Activated T-helper 2 cell treated with anti-CD3 and anti-CD28 coated beads, Interferon-gamma antibody, Interleukin-2, Interleukin-4, amounts not matched to agents 10 μg/mL and 5 μg/mL and 100 μg/mL, durations not matched to agents 14 hours and 24 hours and 36 hours (primary cell): ENCODE measurements at regions not wholly inside any gene's neighbourhood (a gene's known extent, or its start where the extent isn't known, plus 50 kb on each side); places are given as distances from the start of the nearest gene placed in this dataset.

ENCODE experiments used
- DNase-seq: peaks from one replicate; pipeline ENCODE4 v3.0.0; 2021; ENCODE audit warnings: low spot score
- H3K27ac Mint-ChIP-seq: one replicate; pipeline ENCODE4 v1.8.0; 2021; ENCODE audit warnings: mixed read lengths
- H3K27me3 Mint-ChIP-seq: one replicate; pipeline ENCODE4 v1.8.0; 2021; ENCODE audit warnings: low read depth, mixed read lengths
- H3K36me3 Mint-ChIP-seq: one replicate; pipeline ENCODE4 v1.8.0; 2021; ENCODE audit warnings: low read depth, mixed read lengths
- H3K4me1 Mint-ChIP-seq: one replicate; pipeline ENCODE4 v1.8.0; 2021; ENCODE audit warnings: low read depth, mixed read lengths
- H3K4me3 Mint-ChIP-seq: one replicate; pipeline ENCODE4 v1.8.0; 2021; ENCODE audit warnings: low read depth, mild to moderate bottlenecking, moderate library complexity, mixed read lengths
- H3K9me3 Mint-ChIP-seq: one replicate; pipeline ENCODE4 v1.8.0; 2021; ENCODE audit warnings: mixed read lengths
- intact Hi-C: fragments of 100-400 bp; cut with micrococcal nuclease; formaldehyde crosslinking; loops from one replicate; pipeline ENCODE4 v1.15.1; 2023

DNA sequence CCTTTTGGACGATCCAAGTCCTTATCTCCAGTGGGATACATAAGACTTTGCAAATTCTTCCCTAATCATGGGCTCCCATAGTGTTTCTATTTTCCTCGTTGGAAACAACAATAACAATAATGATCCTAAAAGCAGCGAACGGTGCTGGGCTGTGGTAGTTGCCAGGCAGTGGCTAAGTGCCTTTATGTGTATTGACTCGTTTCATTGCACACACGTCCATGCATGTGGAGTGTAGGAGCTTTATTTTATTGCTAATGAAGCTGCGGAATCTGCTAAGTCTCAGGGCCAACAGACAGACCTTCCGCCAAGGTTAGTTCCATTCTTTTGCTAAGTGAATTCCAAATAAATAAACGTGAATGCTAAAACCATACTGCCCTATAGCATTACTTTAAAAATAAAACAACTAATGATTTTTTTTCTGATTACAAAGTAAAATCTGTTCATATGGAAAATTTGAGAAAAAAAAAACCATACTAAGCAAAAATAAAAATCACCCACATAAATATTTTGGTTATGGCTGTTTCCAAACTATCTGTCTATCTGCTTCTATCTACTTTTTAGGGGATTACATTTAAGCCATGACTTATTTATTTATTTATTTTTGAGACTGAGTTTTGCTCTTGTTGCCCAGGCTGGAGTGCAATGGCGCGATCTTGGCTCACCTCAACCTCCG is 297.9 kb downstream of the BMP7 start:
- no peaks in the 10 kb centered on the region for H3K4me1 Mint-ChIP-seq
- peaks cover 5% of the 10 kb centered on the region for H3K27me3 Mint-ChIP-seq

DNA sequence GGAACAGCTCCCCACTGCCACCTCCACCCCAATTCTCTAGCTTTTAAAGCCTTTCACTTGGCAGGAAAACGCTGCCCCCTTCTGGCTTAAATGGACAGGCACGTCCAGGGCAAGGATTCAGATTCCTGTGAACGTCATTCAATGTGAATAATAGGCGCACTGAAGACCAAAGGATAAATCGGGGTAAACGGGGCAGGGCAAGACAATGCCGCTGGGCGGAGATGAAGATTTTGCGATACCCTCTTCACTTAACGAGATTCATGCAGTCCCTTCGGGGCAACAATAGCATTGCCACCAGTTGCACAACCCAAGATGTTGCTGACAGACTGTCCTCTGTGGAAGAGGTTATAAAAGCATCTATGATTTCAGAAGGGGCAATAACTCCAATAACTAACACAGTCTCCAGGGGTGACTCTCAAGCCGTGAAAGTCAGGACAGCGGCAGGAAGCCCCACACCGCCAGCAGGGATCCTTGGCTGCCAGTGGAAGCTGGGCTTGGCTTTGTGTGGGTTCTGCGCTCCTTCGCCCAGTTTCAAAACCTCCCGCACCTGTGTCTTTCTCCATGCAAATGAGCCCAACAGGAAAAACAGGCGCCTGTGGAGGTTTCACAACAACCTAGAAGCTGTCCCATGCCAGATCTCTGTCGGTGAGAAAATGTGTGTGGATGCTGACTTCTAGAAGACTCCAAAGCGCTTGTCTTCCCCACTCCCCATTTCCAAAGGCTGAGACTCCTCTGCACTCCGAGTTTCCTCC is 291.8 kb downstream of the BMP7 start:
- Mint-ChIP-seq H3K4me1 (no peaks in the 10 kb centered on the region), H3K9me3 (no peaks in the 10 kb centered on the region), H3K4me3 (no peak overlapping the region), H3K27me3 (peaks cover 23% of the 10 kb centered on the region), H3K36me3 (no peaks in the 10 kb centered on the region), H3K27ac (no peak overlapping the region)
- intact Hi-C loops: no loop called here
- DNase-seq: no peak

More for the DNA sequence above, 297.9 kb downstream of the BMP7 start:
- intact Hi-C loops: no loop called here
- no peak for DNase-seq
- Mint-ChIP-seq H3K9me3 (no peaks in the 10 kb centered on the region), H3K27ac (no peak overlapping the region), H3K36me3 (no peaks in the 10 kb centered on the region), H3K4me3 (no peak overlapping the region)

DNA sequence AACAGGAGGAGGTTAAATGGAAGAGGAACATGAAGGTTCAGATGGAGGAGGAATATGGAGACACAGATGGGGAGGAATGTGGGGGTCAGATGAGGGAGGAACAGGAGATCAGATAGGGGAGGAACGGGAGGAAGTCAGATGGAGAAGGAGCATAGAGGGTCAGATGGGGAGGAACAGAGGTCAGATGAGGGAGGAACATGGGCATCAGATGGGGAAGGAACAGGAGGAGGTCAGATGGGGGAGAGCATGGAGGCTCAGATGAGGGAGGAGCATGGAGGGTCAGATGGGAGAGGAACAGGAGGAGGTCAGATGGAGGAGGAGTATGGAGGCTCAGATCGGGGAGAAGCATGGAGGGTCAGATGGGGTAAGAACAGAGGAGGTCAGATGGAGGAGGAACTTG is 290.6 kb downstream of the BMP7 start:
- Mint-ChIP-seq H3K36me3 (no peaks in the 10 kb centered on the region), H3K4me3 (no peak overlapping the region)
- intact Hi-C loops: no loop called here

DNA sequence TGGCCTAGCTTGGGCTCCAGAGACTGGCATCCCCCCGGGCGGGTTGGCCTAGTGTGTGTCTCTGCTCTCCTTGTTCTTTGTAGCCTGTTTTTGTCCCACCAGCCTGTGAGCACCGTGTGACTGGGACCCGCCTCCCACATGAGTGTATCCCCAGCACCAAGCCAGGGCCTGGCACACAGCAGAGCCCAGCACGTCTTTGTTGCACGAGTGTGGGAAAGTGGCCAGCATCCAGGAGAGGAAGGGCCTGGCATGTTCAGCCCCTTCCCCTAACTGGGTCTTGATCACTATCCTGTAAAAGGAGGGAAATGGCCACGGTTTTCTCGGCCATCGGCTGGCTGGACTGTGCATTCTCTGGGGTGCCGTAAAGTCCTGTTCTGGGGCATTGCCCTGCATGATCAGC is 290.1 kb downstream of the BMP7 start:
- intact Hi-C loops: no loop called here
- Mint-ChIP-seq H3K27me3 (peaks cover 23% of the 10 kb centered on the region), H3K4me1 (no peaks in the 10 kb centered on the region)

More for the DNA sequence above, 290.6 kb downstream of the BMP7 start:
- Mint-ChIP-seq H3K4me1 (no peaks in the 10 kb centered on the region), H3K9me3 (no peaks in the 10 kb centered on the region), H3K27ac (no peak overlapping the region), H3K27me3 (peaks cover 23% of the 10 kb centered on the region)
- DNase-seq: no peak

DNA sequence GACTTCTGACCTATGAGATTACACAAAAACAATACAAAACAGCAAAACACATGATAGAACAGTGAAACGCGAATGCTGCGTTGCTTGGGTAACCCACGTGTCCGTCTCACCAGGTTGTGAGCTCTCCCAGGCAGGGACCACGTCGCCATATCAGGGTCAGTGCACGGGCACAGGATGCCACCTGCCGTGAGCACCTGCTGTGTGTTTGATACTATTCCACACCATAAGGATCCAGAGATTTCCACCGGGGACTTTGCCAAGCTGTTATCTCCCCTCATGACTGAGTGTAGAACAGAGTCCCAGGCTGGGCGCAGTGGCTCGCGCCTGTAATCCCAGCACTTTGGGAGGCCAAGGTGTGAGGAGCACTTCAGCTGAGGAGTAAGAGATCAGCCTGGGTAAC is 288.0 kb downstream of the BMP7 start:
- H3K27ac Mint-ChIP-seq: no peak overlapping the region
- no peak overlapping the region for H3K4me3 Mint-ChIP-seq
- intact Hi-C loops: no loop called here
- DNase-seq: no peak
- no peaks in the 10 kb centered on the region for H3K36me3 Mint-ChIP-seq
- H3K27me3 Mint-ChIP-seq: peaks cover 18% of the 10 kb centered on the region
- no peaks in the 10 kb centered on the region for H3K4me1 Mint-ChIP-seq
- no peaks in the 10 kb centered on the region for H3K9me3 Mint-ChIP-seq

More for the DNA sequence above, 290.1 kb downstream of the BMP7 start:
- no peaks in the 10 kb centered on the region for H3K9me3 Mint-ChIP-seq
- no peak overlapping the region for H3K4me3 Mint-ChIP-seq
- H3K27ac Mint-ChIP-seq: no peak overlapping the region
- no peak for DNase-seq
- no peaks in the 10 kb centered on the region for H3K36me3 Mint-ChIP-seq

DNA sequence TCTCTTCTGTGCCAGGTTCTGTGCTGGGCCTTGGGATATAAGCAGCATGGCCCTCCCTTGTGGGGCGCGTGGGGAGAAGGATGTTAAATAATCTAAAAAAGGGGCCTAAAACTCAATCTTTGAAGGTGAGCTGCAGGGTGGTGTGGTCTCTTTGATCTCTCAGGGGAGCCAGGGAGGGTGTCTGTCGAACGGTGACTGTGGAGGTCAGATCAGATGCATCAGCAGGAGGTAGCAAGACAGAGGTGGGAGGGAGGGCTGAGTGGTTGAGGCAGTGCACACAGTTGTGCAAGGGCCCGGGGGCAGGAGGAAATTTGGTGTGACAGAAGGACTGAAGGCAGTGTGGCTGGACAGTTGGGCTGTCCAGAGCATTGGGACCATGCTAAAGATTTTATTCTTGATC is 287.3 kb downstream of the BMP7 start:
- Mint-ChIP-seq H3K4me3 (no peak overlapping the region), H3K27ac (no peak overlapping the region), H3K36me3 (no peaks in the 10 kb centered on the region), H3K9me3 (no peaks in the 10 kb centered on the region), H3K27me3 (peaks cover 13% of the 10 kb centered on the region), H3K4me1 (no peaks in the 10 kb centered on the region)
- intact Hi-C loops: no loop called here
- DNase-seq: no peak

DNA sequence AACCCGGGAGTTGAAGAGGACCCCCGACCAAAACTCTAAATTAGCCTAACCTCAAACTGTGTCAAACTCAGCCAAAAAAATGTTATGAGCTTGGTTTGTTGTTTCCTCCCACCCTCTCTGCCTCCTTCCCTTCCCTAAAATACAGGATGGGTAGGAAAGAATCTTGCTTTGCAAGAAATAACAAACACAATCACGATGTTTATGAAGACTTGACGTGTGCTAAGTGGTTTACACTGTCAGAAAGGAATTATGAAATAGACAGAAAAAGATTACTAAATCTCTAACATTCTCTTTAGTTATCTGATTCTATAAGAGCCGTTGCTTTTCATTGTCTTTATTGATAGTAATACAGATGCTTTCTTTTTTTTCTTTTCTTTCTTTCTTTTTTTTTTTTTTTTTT is 285.1 kb downstream of the BMP7 start:
- intact Hi-C loops: no loop called here
- H3K4me3 Mint-ChIP-seq: no peak overlapping the region

DNA sequence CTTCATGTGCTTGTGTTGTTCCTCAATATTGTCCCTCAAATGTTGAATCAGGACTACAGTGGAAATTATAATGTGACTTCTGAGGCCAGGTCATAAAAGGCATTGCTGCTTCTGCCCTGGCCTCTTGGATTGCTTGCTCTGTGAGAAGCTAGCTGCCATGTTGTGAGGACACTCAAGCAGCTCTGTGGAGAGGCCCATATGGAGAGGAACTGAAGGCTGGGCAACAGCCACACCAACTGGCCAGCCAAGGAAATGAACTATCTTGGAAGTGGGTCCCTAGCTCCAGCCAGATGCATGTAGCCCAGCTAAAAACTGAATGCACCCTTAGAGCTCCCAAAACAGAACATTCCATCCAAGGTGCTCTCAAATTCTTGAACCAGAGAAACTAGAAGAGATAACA is 282.6 kb downstream of the BMP7 start:
- no peaks in the 10 kb centered on the region for H3K4me1 Mint-ChIP-seq
- intact Hi-C loops: no loop called here
- H3K36me3 Mint-ChIP-seq: no peaks in the 10 kb centered on the region
- H3K27ac Mint-ChIP-seq: no peak overlapping the region
- DNase-seq: no peak
- no peak overlapping the region for H3K4me3 Mint-ChIP-seq
- peaks cover 1% of the 10 kb centered on the region for H3K27me3 Mint-ChIP-seq
- no peaks in the 10 kb centered on the region for H3K9me3 Mint-ChIP-seq

More for the DNA sequence above, 285.1 kb downstream of the BMP7 start:
- no peak for DNase-seq
- peaks cover 1% of the 10 kb centered on the region for H3K27me3 Mint-ChIP-seq
- H3K4me1 Mint-ChIP-seq: no peaks in the 10 kb centered on the region
- no peak overlapping the region for H3K27ac Mint-ChIP-seq
- H3K9me3 Mint-ChIP-seq: no peaks in the 10 kb centered on the region
- no peaks in the 10 kb centered on the region for H3K36me3 Mint-ChIP-seq

DNA sequence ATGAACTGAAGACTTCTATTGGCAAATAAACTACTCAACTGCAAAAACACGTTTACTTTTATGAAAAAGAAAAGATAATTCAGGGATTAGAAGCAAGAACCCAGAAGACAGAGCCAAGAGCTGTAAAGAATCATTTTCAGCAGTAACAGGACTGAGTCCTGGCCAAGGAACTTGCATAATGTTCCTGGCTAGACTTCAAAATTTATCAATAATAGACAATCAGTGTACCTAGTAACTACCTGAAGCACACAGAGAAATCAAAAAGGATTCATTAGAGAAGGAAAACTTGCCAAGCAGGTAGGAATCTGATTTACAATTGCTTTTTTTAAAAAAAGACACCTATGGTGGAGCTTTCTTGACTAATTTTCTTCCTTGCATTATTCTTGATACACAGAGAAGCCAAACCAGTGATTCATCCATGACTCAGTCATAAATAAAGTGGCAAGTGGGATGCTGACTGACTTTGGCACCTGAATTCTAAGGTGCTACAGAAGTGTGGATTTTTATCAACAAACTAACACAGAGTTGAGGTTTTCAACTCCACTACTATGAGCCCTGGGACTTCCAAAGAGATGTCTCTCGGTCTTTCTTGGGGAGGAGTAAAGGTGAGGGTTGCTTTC is 281.3 kb downstream of the BMP7 start:
- H3K9me3 Mint-ChIP-seq: no peaks in the 10 kb centered on the region
- H3K27ac Mint-ChIP-seq: no peak overlapping the region
- peaks cover 1% of the 10 kb centered on the region for H3K27me3 Mint-ChIP-seq
- H3K4me3 Mint-ChIP-seq: no peak overlapping the region
- H3K36me3 Mint-ChIP-seq: no peaks in the 10 kb centered on the region
- no peak for DNase-seq
- no peaks in the 10 kb centered on the region for H3K4me1 Mint-ChIP-seq
- intact Hi-C loops: no loop called here

DNA sequence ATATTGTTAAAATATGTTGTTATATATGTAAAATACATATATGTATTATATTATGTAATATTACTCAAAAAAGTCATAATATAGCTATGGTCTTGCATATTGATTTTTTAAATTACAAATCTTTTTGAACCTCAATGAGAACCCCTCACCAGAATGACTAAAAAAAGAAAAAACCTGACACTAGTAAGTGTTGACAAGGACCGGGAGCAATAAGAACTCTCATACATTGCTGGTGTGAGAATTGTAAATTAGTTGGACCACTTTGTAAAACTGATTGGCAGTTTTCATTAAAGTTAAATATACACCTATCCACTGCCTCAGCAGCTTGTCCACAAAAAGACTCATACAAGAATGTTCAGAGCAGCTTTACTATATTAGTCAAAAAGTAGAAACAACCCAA is 280.0 kb downstream of the BMP7 start:
- Mint-ChIP-seq H3K27ac (no peak overlapping the region), H3K36me3 (no peaks in the 10 kb centered on the region), H3K27me3 (peaks cover 1% of the 10 kb centered on the region), H3K9me3 (no peaks in the 10 kb centered on the region), H3K4me3 (no peak overlapping the region), H3K4me1 (no peaks in the 10 kb centered on the region)
- intact Hi-C loops: no loop called here
- no peak for DNase-seq

DNA sequence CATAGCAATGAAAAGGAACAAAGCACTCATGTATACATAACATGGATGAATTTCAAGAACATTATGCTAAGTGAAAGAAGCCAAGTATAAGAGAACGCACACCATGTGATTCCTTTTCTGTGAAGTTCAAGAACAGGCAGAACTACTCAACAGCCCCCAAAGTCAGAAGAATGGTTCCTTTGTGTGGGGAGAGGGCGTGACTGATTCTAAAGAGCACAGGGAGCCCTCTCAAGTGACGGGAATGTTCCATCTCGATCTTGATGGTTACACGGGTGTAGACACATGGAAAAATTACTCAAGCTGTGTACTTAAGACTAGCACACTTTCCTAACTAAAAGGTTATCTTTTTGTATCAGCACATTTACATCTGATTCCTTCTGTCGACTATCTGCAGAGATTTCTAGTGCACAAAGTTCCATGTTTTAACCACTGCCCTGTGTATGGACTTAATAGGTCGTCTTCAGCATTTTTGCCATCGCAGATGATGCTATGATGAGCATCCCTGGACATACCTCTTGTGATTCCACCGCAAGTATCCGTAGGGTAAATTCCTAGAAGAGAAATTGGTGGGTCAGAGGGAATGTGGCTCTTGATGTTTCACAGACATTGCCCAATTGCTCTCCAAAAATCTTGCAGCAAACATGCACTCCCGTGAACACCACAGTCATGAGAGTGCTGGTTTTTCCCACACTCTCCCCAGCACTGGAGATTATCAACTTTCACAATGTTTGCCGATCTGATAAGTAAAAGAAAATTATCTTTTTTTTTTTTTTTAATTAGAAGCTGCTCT is 279.3 kb downstream of the BMP7 start:
- no peaks in the 10 kb centered on the region for H3K4me1 Mint-ChIP-seq
- intact Hi-C loops: no loop called here
- no peaks in the 10 kb centered on the region for H3K36me3 Mint-ChIP-seq
- H3K4me3 Mint-ChIP-seq: no peak overlapping the region
- H3K27ac Mint-ChIP-seq: no peak overlapping the region
- peaks cover 1% of the 10 kb centered on the region for H3K27me3 Mint-ChIP-seq
- no peak for DNase-seq
- H3K9me3 Mint-ChIP-seq: no peaks in the 10 kb centered on the region

DNA sequence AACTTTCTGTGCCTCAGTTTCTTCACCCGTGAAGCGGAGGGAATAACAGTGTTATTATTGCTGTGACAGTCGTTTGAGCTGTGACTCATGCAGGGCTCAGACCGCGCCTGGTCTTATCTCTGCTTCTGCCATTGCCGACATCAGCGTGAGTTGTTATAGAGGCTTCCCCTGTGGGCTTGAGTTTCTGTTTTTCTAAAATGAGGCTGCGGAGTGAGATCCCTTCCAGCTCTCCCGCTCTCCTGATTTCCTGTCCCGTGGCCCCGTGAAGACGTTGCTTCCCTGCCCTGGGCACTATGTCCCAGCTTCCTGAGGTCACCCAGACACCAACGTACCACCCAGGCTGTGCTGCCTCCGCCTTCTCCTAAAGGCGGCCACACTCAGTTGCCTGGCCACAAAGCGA is 278.5 kb downstream of the BMP7 start:
- no peak overlapping the region for H3K27ac Mint-ChIP-seq

More for the DNA sequence above, 278.5 kb downstream of the BMP7 start:
- Mint-ChIP-seq H3K4me3 (no peak overlapping the region), H3K27me3 (peaks cover 1% of the 10 kb centered on the region), H3K4me1 (no peaks in the 10 kb centered on the region), H3K9me3 (no peaks in the 10 kb centered on the region), H3K36me3 (no peaks in the 10 kb centered on the region)
- intact Hi-C loops: no loop called here
- no peak for DNase-seq
